PC-9 (cell line): ENCODE measurements at regions not wholly inside any gene's neighbourhood (a gene's known extent, or its start where the extent isn't known, plus 50 kb on each side); places are given as distances from the start of the nearest gene placed in this dataset.

Source experiments
- BruUV-seq: library from RNA; stranded (reverse); fragments of 400-500 nt; replicated peaks from 2 replicates; lab custom pipeline; 2021; lab: Mats Ljungman, UMichigan
- CTCF ChIA-PET: fragments of 300-600 bp; sonication (Branson Sonifier 250); formaldehyde crosslinking; loops from one replicate; lab custom pipeline; 2022; ENCODE audit warnings: antibody characterized with exemption; lab: Charles Lee
- POLR2A ChIA-PET: fragments of 300-600 bp; sonication (Branson Sonifier 250); formaldehyde crosslinking; loops from one replicate; lab custom pipeline; 2022; ENCODE audit warnings: antibody characterized with exemption; ENCODE audit not compliant: unreplicated experiment; lab: Charles Lee
- DNase-seq, 2 experiments: peaks; one replicate each; pipeline versions ENCODE4 v3.0.0 to v3.0.0-alpha.2; 2015 to 2022; ENCODE audit warnings: mixed read lengths in 1 of 2
- H2AFZ ChIP-seq: fragments of 200-600 bp; sonication (generic); 2 replicates; pipeline ENCODE4 v1.8.1; 2017; ENCODE audit warnings: antibody characterized with exemption
- H3F3A ChIP-seq: fragments of 200-600 bp; sonication (generic); 2 replicates; pipeline ENCODE4 v1.8.1; 2017; ENCODE audit warnings: antibody characterized with exemption, mild to moderate bottlenecking, low read depth; ENCODE audit not compliant: insufficient read depth
- H3K27ac ChIP-seq: fragments of 200-600 bp; sonication (generic); 2 replicates; pipeline ENCODE4 v1.6.1; 2016; ENCODE audit warnings: mixed run types
- H3K27me3 ChIP-seq: fragments of 200-600 bp; sonication (generic); 2 replicates; pipeline ENCODE4 v1.6.1; 2016; ENCODE audit warnings: low read depth, mixed run types; ENCODE audit not compliant: insufficient read depth
- H3K36me3 ChIP-seq: fragments of 200-600 bp; sonication (generic); 2 replicates; pipeline ENCODE4 v1.6.1; 2016; ENCODE audit warnings: low read depth, mixed run types
- H3K4me1 ChIP-seq: fragments of 200-600 bp; sonication (generic); replicated peaks from 2 replicates; pipeline ENCODE4 v1.6.1; 2016; ENCODE audit warnings: mixed run types; ENCODE audit not compliant: insufficient read depth
- H3K4me2 ChIP-seq: fragments of 200-600 bp; sonication (generic); 2 replicates; pipeline ENCODE4 v1.6.1; 2017; ENCODE audit warnings: mixed run types
- H3K4me3 ChIP-seq: fragments of 200-600 bp; sonication (generic); 2 replicates; pipeline ENCODE4 v1.6.1; 2016; ENCODE audit warnings: mixed run types
- H3K79me2 ChIP-seq: fragments of 200-600 bp; sonication (generic); 2 replicates; pipeline ENCODE4 v1.6.1; 2017; ENCODE audit warnings: low read depth, mixed run types
- H3K9me2 ChIP-seq: fragments of 200-600 bp; sonication (generic); 2 replicates; pipeline ENCODE4 v1.8.1; 2017; ENCODE audit warnings: mild to moderate bottlenecking; ENCODE audit not compliant: insufficient read depth
- H3K9me3 ChIP-seq: fragments of 200-600 bp; sonication (generic); 2 replicates; pipeline ENCODE4 v1.8.1; 2016; ENCODE audit warnings: low read depth; ENCODE audit not compliant: insufficient read depth
- H4K20me1 ChIP-seq: fragments of 200-600 bp; sonication (generic); 2 replicates; pipeline ENCODE4 v1.8.1; 2017; ENCODE audit not compliant: insufficient read depth
- CTCF ChIP-seq: fragments of 200-600 bp; sonication (generic); conservative IDR thresholded peaks from 2 replicates; pipeline ENCODE4 v1.6.1; 2017; ENCODE audit warnings: mixed run types, antibody characterized with exemption, mild to moderate bottlenecking, moderate library complexity
- EZH2 ChIP-seq: fragments of 200-600 bp; sonication (generic); IDR thresholded peaks from 2 replicates; pipeline ENCODE4 v1.8.0; 2017; ENCODE audit warnings: antibody characterized with exemption, low read depth
- intact Hi-C: fragments of 100-400 bp; cut with micrococcal nuclease; formaldehyde crosslinking; loops from one replicate; pipeline ENCODE4 v1.10.0; 2022; ENCODE audit not compliant: unreplicated experiment

DNA sequence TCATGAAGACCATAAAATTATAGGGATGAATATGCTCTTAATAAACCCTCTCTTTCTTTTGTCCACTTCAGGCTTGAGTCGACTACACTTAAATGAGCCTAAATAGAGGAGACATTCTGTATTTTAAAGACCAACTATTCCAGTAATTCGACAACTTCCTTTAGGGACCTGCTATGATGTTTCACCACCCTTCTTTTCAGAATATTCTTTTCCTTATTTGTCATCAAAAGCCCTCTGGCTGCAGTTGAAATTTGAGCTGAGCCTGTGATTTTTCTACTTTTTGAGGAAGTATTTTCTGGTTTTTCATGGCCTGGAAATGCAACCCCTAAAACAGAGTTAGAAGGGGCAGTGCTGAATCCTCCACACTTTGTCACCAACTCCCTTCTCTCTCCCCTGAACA lies 287.0 kb downstream of the EPHA4 start:
- peak overlapping the region; percentile 70; the same call in 1 of the 2 replicates for H2AFZ ChIP-seq
- intact Hi-C loops = no loop called here
- H3K9me3 ChIP-seq = no peaks in the 10 kb centered on the region
- DNase-seq = peak in 1 of 2 experiments; percentile 45
- H3K9me2 ChIP-seq = no peaks in the 10 kb centered on the region
- POLR2A ChIA-PET = no interaction called here
- no peaks in the 10 kb centered on the region for H3K27me3 ChIP-seq
- no peaks in the 10 kb centered on the region for H3F3A ChIP-seq
- no peaks in the 10 kb centered on the region for H3K79me2 ChIP-seq
- no peaks in the 10 kb centered on the region for H3K36me3 ChIP-seq
- no peaks in the 10 kb centered on the region for H4K20me1 ChIP-seq
- TF ChIP-seq EZH2 (no peak), CTCF (no peak)
- no peak overlapping the region for H3K27ac ChIP-seq
- no peak overlapping the region for H3K4me3 ChIP-seq
- BruUV-seq = no TSS peak
- CTCF ChIA-PET = no interaction called here
- H3K4me2 ChIP-seq = peak overlapping the region; percentile 35; the same call in 1 of the 2 replicates
- H3K4me1 ChIP-seq = peaks cover 13% of the 10 kb centered on the region; the same call in 1 of the 2 replicates

GRCh38 chr2:221286406-221286805 lies 285.7 kb downstream of the EPHA4 start:
- H3K4me2 ChIP-seq = no peak overlapping the region
- peaks cover 13% of the 10 kb centered on the region; the same call in 1 of the 2 replicates for H3K4me1 ChIP-seq
- CTCF ChIA-PET = no interaction called here
- no peaks in the 10 kb centered on the region for H3K9me3 ChIP-seq
- H3K79me2 ChIP-seq = no peaks in the 10 kb centered on the region
- no peak overlapping the region for H2AFZ ChIP-seq
- no TSS peak for BruUV-seq
- no peak overlapping the region for H3K27ac ChIP-seq
- H3K27me3 ChIP-seq = no peaks in the 10 kb centered on the region
- POLR2A ChIA-PET = no interaction called here
- no peaks in the 10 kb centered on the region for H3F3A ChIP-seq
- intact Hi-C loops = no loop called here
- H3K9me2 ChIP-seq = peaks cover 2% of the 10 kb centered on the region; the same call in 1 of the 2 replicates
- H3K4me3 ChIP-seq = no peak overlapping the region
- no peaks in the 10 kb centered on the region for H3K36me3 ChIP-seq
- TF ChIP-seq CTCF (no peak), EZH2 (no peak)
- no peaks in the 10 kb centered on the region for H4K20me1 ChIP-seq
- no peak for DNase-seq

DNA sequence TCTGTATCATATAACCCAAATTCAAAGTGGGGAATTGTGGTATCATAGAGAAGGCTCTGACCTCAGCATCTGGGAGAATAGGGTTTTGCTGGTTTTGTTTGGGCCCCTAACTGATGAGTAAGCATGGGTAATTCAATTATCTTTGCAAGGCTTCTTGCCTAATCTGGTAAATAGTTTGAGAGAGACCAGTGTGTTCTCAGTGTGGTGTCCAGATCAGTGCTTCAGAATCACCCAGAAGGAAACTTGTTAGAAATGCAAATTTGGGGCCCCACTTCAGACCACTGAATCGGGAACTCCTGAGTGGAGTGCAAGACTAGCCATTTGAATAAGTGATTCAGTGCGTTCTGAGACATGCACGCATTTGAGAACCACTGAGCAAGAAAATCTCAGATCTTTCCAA lies 282.7 kb downstream of the EPHA4 start:
- Histone ChIP-seq H3K27me3 (no peaks in the 10 kb centered on the region), H2AFZ (no peak overlapping the region), H3K36me3 (no peaks in the 10 kb centered on the region), H3K79me2 (no peaks in the 10 kb centered on the region), H3K4me3 (no peak overlapping the region), H3F3A (no peaks in the 10 kb centered on the region), H3K9me2 (peaks cover 6% of the 10 kb centered on the region; the same call in 1 of the 2 replicates), H4K20me1 (no peaks in the 10 kb centered on the region), H3K4me2 (no peak overlapping the region), H3K4me1 (peaks cover 13% of the 10 kb centered on the region; the same call in 1 of the 2 replicates), H3K27ac (no peak overlapping the region), H3K9me3 (no peaks in the 10 kb centered on the region)
- intact Hi-C loops = no loop called here
- TF ChIP-seq EZH2 (no peak), CTCF (no peak)
- CTCF ChIA-PET = no interaction called here
- POLR2A ChIA-PET = no interaction called here
- BruUV-seq = no TSS peak
- DNase-seq = no peak
